Vagina (tissue), 2 donors: ENCODE measurements at regions not wholly inside any gene's neighbourhood (a gene's known extent, or its start where the extent isn't known, plus 50 kb on each side); places are given as distances from the start of the nearest gene placed in this dataset.
A peak's percentile ranks its signal among the peaks of the same experiment; 100 is the strongest.

Source experiments
- DNase-seq, 2 donors: peaks; one replicate each; pipeline ENCODE4 v3.0.0-alpha.2; 2017; ENCODE audit errors: extremely low spot score in 2 of 2
- H3K27ac ChIP-seq: fragments of 200-600 bp; sonication (generic); one replicate; pipeline ENCODE4 v1.5.1; 2019
- H3K27me3 ChIP-seq: fragments of 200-600 bp; sonication (generic); one replicate; pipeline ENCODE4 v1.5.1; 2019
- H3K36me3 ChIP-seq, 2 donors: fragments of 200-600 bp; sonication (generic); one replicate each; pipeline ENCODE4 v1.5.1; 2017 to 2019
- H3K4me1 ChIP-seq: fragments of 200-600 bp; sonication (generic); one replicate; pipeline ENCODE4 v1.5.1; 2019
- H3K4me3 ChIP-seq, 2 donors: fragments of 200-600 bp; sonication (generic); 1 replicate in 1 of 2; 2 replicates in 1 of 2; pipeline ENCODE4 v1.5.1; 2016 to 2019
- H3K9me3 ChIP-seq: fragments of 200-600 bp; sonication (generic); one replicate; pipeline ENCODE4 v1.5.1; 2019
- CTCF ChIP-seq, 3 experiments: fragments of 450-650 bp in 2 of 3; fragments of 200-600 bp in 1 of 3; sonication (generic) in 1 of 3; IDR thresholded peaks; one replicate each; pipeline ENCODE4 v1.5.1; 2017 to 2019; ENCODE audit warnings: antibody characterized with exemption in 3 of 3, mild to moderate bottlenecking in 2 of 3, moderate library complexity in 2 of 3
- POLR2A ChIP-seq, 2 donors: fragments of 450-650 bp; IDR thresholded peaks; one replicate each; pipeline ENCODE4 v1.6.1; 2017; ENCODE audit warnings: antibody characterized with exemption in 2 of 2, mild to moderate bottlenecking in 2 of 2, moderate library complexity in 2 of 2
- POLR2AphosphoS5 ChIP-seq, 2 donors: sonication (generic); formaldehyde crosslinking; IDR thresholded peaks; one replicate each; pipeline ENCODE4 v1.9.0; 2017; ENCODE audit warnings: antibody characterized with exemption in 2 of 2, mild to moderate bottlenecking in 2 of 2, low read depth in 1 of 2; ENCODE audit not compliant: insufficient read depth in 1 of 2
- intact Hi-C: fragments of 100-400 bp; cut with DNase I; formaldehyde crosslinking; loops from one replicate; pipeline ENCODE4 v1.15.1; 2023

- Histone ChIP-seq H3K4me3 (no peak overlapping the region), H3K36me3 (no peaks in the 10 kb centered on the region), H3K27ac (no peak overlapping the region), H3K9me3 (no peaks in the 10 kb centered on the region), H3K4me1 (no peaks in the 10 kb centered on the region), H3K27me3 (no peaks in the 10 kb centered on the region)
- no peak for DNase-seq
- intact Hi-C loops: no loop called here
- TF ChIP-seq POLR2AphosphoS5 (IDR thresholded peaks at IDR 0.05; ENCODE audit: insufficient read depth in 1 of 2, low read depth in 1 of 2) (no peak), POLR2A (IDR thresholded peaks at IDR 0.05) (no peak), CTCF (IDR thresholded peaks at IDR 0.05) (no peak)
Observed at GRCh38 chr5:167921796-167922195, 369.6 kb upstream of the WWC1 start.

DNA sequence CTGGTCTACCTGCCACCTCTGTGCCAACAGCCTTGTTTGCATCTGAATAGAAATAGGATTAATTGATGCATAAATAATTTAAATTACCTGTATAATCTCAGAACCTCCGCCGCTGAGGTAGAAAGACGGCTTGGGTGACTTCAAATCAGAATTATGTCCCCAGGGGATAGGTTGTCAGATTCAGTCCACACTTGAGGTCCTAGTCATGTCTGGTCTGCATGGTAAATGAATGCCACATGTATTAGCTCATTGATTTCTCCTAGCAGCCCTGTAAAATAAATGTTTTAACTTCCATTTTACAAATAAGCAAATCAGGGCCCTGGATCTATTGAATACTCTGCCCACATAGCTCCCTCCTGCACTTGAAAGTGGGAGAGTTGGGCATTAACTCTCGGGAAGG lies 368.0 kb upstream of the WWC1 start:
- Histone ChIP-seq H3K9me3 (no peaks in the 10 kb centered on the region), H3K36me3 (no peaks in the 10 kb centered on the region), H3K27me3 (no peaks in the 10 kb centered on the region), H3K27ac (no peak overlapping the region), H3K4me1 (no peaks in the 10 kb centered on the region), H3K4me3 (no peak overlapping the region)
- no peak for DNase-seq
- intact Hi-C loops: no loop called here
- TF ChIP-seq POLR2A (IDR thresholded peaks at IDR 0.05) (no peak), CTCF (IDR thresholded peaks at IDR 0.05) (no peak), POLR2AphosphoS5 (IDR thresholded peaks at IDR 0.05; ENCODE audit: insufficient read depth in 1 of 2, low read depth in 1 of 2) (no peak)

GRCh38 chr5:167929841-167930240 lies 361.6 kb upstream of the WWC1 start:
- intact Hi-C loops: no loop called here
- Histone ChIP-seq H3K27ac (no peak overlapping the region), H3K27me3 (no peaks in the 10 kb centered on the region), H3K4me1 (no peaks in the 10 kb centered on the region), H3K4me3 (no peak overlapping the region), H3K36me3 (no peaks in the 10 kb centered on the region), H3K9me3 (no peaks in the 10 kb centered on the region)
- DNase-seq: no peak
- no peak for TF ChIP-seq POLR2A (IDR thresholded peaks at IDR 0.05)
- no peak for TF ChIP-seq CTCF (IDR thresholded peaks at IDR 0.05)
- no peak for TF ChIP-seq POLR2AphosphoS5 (IDR thresholded peaks at IDR 0.05; ENCODE audit: insufficient read depth in 1 of 2, low read depth in 1 of 2)

DNA sequence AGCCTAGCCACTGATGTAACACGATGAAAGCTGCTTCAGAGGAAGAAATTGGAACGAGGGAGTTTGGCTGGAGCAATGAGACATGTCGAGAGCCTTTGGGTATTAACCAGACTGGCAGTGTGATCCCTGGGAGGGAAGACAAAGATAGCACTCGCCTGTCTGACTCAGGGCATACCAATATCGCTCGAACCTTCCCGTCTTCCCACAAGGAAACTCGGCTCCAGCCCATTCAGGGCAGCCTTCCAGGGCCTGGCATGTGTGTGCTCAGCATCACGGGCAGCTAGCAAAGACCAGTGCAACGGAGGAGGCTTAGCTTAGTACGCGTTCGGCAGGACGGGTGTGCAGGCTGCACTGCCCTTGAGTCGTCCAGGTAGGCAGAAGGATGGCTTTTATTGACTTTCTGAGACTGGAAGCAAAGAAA lies 356.9 kb upstream of the WWC1 start:
- no peak for DNase-seq
- Histone ChIP-seq H3K27me3 (no peaks in the 10 kb centered on the region), H3K9me3 (no peaks in the 10 kb centered on the region), H3K4me3 (no peak overlapping the region), H3K4me1 (no peaks in the 10 kb centered on the region), H3K36me3 (no peaks in the 10 kb centered on the region), H3K27ac (no peak overlapping the region)
- no peak for TF ChIP-seq POLR2A (IDR thresholded peaks at IDR 0.05)
- TF ChIP-seq POLR2AphosphoS5 (IDR thresholded peaks at IDR 0.05; ENCODE audit: insufficient read depth in 1 of 2, low read depth in 1 of 2): peak in 1 of 2 donors; percentile 7
- TF ChIP-seq CTCF (IDR thresholded peaks at IDR 0.05): no peak
- intact Hi-C loops: no loop called here

DNA sequence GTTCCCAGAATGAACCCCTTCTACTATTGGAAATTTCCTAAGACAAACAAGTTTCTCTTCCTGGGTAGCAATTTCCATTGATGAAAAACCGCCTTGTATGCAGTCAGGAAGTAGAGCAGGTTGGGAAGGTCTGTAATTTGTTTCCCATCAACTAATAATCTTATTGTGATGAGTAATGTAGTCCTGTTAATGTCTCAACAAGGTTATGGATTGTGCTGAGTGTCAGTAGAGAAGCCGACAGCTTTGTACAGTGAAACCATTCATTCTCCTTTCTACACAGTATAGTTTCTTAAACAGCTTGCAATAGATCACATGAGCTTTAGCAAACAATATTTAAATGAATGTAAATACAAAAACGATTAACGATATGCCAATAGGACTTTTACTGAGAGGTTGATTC lies 355.4 kb upstream of the WWC1 start:
- TF ChIP-seq POLR2AphosphoS5 (IDR thresholded peaks at IDR 0.05; ENCODE audit: insufficient read depth in 1 of 2, low read depth in 1 of 2): no peak
- H3K36me3 ChIP-seq: no peaks in the 10 kb centered on the region
- no peak overlapping the region for H3K4me3 ChIP-seq
- no peak for DNase-seq
- no peaks in the 10 kb centered on the region for H3K4me1 ChIP-seq
- no peaks in the 10 kb centered on the region for H3K9me3 ChIP-seq
- intact Hi-C loops: no loop called here
- H3K27me3 ChIP-seq: no peaks in the 10 kb centered on the region
- H3K27ac ChIP-seq: no peak overlapping the region
